ENCODE measurements at regions not wholly inside any gene's neighbourhood (a gene's known extent, or its start where the extent isn't known, plus 50 kb on each side); places are given as distances from the start of the nearest gene placed in this dataset.
A peak's percentile ranks its signal among the peaks of the same experiment; 100 is the strongest.

DNA sequence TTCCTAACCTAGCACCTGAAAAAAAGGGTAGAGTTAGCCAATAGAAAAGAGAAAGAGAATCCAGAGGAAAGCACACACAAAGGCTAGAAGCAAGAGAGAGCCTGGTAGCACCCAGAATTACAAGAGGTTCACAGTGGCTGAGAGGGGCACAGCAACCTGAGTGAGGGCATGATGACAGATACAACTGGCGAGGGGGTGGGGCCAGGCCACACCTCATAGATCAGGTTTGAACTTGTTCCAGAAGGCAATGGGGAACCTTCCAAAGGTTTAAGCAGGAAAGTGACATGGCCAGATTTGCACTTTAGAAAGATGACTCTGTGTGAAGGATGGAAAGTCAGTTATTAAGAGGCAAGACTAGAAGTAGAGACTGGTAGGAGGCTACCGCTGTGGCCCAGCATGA lies 148.0 kb downstream of the TTC32 start:
- H3K4me1 Mint-ChIP-seq: no peaks in the 10 kb centered on the region
- DNase-seq (ENCODE audit: low spot score in 2 of 2): no peak
- no peak for ATAC-seq
- no peaks in the 10 kb centered on the region for H3K9me3 Mint-ChIP-seq
- H3K4me3 Mint-ChIP-seq: no peak overlapping the region
- no peaks in the 10 kb centered on the region for H3K36me3 Mint-ChIP-seq
- no peak overlapping the region for H3K27ac Mint-ChIP-seq

DNA sequence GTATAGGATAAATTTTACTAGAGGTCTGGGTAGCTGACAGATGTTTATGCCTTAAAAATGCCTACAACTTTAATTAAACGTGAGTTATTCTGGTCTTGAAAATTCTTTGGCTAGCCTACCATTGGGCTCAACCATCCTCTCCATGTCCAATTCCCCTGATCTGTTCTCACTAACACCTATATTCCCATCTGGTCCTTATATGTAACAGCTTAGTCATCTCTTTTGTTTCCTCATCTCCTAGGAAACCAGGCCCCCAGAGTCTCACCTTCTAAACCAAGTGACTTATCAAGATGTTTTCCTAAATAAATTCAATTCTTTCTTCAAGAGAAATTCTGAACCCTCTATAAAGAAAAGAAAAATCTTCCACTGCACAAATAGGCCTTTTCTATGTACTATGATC lies 148.5 kb downstream of the TTC32 start:
- H3K4me1 Mint-ChIP-seq: no peaks in the 10 kb centered on the region
- H3K27ac Mint-ChIP-seq: no peak overlapping the region
- H3K9me3 Mint-ChIP-seq: no peaks in the 10 kb centered on the region
- no peaks in the 10 kb centered on the region for H3K36me3 Mint-ChIP-seq
- no peak overlapping the region for H3K4me3 Mint-ChIP-seq
- DNase-seq (ENCODE audit: low spot score in 2 of 2) (no peak), ATAC-seq (no peak)

DNA sequence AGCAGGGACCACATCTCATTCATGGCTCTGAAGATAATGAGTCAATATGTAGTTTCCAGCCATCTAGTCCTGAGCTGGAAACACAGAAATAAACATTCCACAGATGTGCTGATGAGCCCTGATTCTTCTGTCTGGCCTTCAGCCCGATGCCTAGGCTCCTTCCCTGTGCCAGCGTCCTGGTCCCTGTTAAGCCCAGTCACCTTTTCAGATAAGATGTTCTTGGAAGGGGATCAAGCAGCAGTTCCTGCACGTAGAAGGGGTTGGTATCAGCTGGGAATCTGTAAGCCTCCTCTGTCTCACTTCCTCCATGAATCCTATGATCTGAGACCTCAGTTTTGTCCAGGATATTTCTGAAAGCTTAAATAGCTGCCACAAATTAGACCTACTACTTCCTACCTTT lies 149.3 kb downstream of the TTC32 start:
- Mint-ChIP-seq H3K4me3 (no peak overlapping the region), H3K36me3 (no peaks in the 10 kb centered on the region), H3K9me3 (no peaks in the 10 kb centered on the region), H3K27ac (no peak overlapping the region), H3K4me1 (no peaks in the 10 kb centered on the region)
- no peak for DNase-seq (ENCODE audit: low spot score in 2 of 2)
- no peak for ATAC-seq

DNA sequence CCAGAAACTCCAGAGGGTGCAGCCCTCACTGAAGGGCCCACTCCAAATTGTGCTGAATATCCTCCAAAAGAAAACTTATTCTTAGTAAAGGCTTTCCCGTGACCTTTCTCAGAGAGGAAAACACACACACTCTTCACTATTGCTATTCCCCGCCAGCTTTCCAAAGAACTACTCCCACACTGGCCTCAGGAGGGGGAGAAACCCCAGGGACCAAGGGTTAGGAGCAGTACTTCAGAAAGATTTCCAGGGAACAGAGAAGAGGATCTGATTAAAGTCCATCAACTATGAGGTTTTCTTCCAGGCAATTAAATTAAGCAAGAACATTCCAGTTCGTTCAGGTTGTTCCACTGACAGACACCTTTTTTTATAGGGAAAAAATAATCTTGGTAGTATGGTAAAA lies 150.2 kb downstream of the TTC32 start:
- Mint-ChIP-seq H3K36me3 (no peaks in the 10 kb centered on the region), H3K4me1 (no peaks in the 10 kb centered on the region), H3K27ac (no peak overlapping the region), H3K9me3 (no peaks in the 10 kb centered on the region), H3K4me3 (no peak overlapping the region)
- DNase-seq (ENCODE audit: low spot score in 2 of 2) (no peak), ATAC-seq (no peak)

DNA sequence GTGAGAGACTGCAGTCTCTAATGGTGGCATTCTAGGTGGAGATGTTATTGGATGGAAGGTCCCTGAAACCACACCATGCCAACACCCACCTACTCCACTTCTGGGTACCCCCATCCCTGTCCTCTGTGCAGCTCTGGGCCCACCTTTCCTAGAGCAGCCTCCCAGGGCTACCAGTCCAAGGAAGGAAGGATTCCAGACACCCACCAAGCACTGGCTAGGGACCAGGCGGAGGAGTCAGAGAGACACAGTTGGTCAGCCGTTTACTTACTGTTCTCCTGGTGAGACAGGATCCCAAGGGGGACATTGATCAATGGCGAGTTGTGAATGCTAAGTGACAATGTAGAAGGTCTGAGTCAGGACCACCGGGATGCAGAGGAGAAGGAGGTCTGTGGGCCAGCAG lies 151.6 kb downstream of the TTC32 start:
- H3K27ac Mint-ChIP-seq: no peak overlapping the region
- H3K4me1 Mint-ChIP-seq: no peaks in the 10 kb centered on the region
- H3K36me3 Mint-ChIP-seq: no peaks in the 10 kb centered on the region
- no peak for DNase-seq (ENCODE audit: low spot score in 2 of 2)
- no peak for ATAC-seq
- no peaks in the 10 kb centered on the region for H3K9me3 Mint-ChIP-seq
- no peak overlapping the region for H3K4me3 Mint-ChIP-seq

DNA sequence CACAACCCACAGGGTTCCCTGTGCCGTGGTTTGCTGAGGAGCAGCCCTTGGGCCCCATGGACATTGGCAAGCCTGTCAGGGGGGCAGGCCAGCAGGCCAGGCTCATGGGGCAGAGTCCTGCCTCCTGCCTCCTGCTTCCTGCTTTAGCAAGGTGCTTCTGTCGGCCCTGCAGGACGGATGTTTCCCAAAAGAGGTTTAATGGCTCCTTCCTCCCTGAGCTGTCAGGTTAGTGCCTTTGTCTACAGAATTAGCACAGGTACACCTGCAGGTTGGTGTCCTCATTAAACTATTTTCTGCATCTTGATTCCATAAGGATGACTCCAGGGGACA lies 152.3 kb downstream of the TTC32 start:
- H3K4me3 Mint-ChIP-seq: no peak overlapping the region
- DNase-seq (ENCODE audit: low spot score in 2 of 2): no peak
- no peak overlapping the region for H3K27ac Mint-ChIP-seq

DNA sequence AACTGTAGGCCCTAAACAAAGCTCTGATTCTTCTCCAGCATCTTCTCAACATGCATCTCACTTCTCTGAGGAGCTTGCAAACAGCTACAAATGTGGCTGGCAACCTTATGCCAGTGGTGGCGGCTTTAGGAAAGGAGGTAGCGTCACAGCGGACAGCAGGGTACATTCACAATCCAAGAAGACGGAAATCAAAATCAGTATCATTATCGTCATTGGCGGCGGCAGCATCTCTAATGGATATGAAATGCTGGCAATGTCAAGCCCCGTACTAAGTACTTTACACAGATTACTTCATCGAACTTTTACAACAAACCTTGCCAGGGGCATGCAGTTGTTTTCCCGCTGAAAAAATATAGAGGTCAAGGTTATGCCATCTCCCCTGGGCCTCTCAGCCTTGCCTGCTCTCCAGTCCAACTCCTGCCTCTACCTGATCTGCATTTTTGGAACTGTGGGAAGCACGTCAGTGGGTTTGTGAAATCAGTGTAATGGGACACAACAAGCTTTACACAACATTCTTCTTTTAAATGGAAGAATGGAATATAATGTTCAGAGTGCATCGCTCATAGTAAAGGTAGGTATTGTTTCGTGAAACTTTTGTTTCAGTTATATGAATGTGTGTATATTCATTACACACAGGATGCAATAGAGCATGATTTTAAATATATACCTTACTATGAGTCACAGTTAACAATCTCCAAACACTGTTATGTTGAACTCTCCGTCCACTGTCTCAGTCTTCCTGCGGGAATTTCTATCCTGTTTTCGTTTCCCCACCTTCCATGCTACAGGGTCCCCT lies 152.9 kb downstream of the TTC32 start:
- no peaks in the 10 kb centered on the region for H3K36me3 Mint-ChIP-seq
- H3K4me3 Mint-ChIP-seq: no peak overlapping the region
- H3K4me1 Mint-ChIP-seq: no peaks in the 10 kb centered on the region

More for the DNA sequence above, 152.3 kb downstream of the TTC32 start:
- ATAC-seq: no peak
- Mint-ChIP-seq H3K4me1 (no peaks in the 10 kb centered on the region), H3K36me3 (no peaks in the 10 kb centered on the region), H3K9me3 (no peaks in the 10 kb centered on the region)

DNA sequence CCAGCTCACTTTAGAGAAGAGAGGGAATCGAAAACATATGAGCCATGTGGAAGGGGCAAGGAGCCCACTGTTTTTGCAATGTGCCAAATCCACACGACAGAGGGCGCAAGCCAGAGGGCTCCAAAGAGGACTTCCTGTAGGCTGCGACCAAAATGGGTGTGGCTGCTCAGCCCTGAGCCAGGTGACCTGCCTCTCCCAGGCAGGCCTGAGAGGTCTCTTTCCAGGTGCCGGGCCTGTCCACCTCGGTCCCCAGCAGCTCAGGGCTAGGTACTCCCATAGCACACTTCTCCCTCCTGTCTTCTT lies 153.8 kb downstream of the TTC32 start:
- ATAC-seq: no peak
- H3K4me1 Mint-ChIP-seq: no peaks in the 10 kb centered on the region
- no peak for DNase-seq (ENCODE audit: low spot score in 2 of 2)
- no peak overlapping the region for H3K4me3 Mint-ChIP-seq
- no peak overlapping the region for H3K27ac Mint-ChIP-seq
- H3K36me3 Mint-ChIP-seq: no peaks in the 10 kb centered on the region
- no peaks in the 10 kb centered on the region for H3K9me3 Mint-ChIP-seq

More for the DNA sequence above, 152.9 kb downstream of the TTC32 start:
- ATAC-seq: no peak
- Mint-ChIP-seq H3K27ac (no peak overlapping the region), H3K9me3 (no peaks in the 10 kb centered on the region)
- no peak for DNase-seq (ENCODE audit: low spot score in 2 of 2)

DNA sequence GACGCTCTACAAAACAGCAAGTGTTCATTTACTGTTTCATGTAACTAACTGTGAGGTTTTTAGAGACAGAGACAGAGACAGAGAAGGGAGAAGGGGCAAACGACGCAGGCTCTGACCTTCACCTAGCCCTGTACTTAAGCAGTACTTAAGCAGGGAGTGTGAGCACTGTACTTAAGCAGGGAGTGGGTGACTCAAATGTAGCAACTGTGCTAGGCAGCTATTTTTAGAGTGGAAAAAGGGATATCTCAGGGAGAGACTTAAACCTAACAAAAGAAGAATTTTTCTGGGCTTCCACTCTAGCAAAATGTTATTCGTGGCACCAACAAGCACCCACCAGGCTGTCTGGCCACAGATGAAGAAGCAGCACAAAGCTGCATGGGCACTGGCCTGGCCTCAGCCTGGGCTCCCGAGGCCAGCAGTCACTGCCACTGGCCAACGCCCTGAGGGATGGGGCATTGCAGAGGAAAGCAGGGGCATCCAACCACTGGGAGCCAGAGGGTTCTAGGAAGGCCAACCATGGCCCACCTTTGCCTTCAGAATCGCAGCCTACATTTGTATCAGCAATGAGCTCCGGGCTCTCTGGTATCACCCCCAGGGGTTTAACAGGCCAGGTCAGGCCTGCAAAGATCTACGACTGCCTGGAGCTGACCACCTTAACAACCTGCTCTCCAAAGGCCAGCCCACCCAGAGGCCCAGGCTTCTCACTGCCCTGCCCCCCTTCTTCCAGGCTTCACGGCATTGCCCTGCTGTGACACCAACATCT lies 154.3 kb downstream of the TTC32 start:
- DNase-seq (ENCODE audit: low spot score in 2 of 2) (no peak), ATAC-seq (no peak)
- no peak overlapping the region for H3K4me3 Mint-ChIP-seq
- no peaks in the 10 kb centered on the region for H3K4me1 Mint-ChIP-seq
- H3K36me3 Mint-ChIP-seq: no peaks in the 10 kb centered on the region
- H3K27ac Mint-ChIP-seq: no peak overlapping the region
- H3K9me3 Mint-ChIP-seq: no peaks in the 10 kb centered on the region

DNA sequence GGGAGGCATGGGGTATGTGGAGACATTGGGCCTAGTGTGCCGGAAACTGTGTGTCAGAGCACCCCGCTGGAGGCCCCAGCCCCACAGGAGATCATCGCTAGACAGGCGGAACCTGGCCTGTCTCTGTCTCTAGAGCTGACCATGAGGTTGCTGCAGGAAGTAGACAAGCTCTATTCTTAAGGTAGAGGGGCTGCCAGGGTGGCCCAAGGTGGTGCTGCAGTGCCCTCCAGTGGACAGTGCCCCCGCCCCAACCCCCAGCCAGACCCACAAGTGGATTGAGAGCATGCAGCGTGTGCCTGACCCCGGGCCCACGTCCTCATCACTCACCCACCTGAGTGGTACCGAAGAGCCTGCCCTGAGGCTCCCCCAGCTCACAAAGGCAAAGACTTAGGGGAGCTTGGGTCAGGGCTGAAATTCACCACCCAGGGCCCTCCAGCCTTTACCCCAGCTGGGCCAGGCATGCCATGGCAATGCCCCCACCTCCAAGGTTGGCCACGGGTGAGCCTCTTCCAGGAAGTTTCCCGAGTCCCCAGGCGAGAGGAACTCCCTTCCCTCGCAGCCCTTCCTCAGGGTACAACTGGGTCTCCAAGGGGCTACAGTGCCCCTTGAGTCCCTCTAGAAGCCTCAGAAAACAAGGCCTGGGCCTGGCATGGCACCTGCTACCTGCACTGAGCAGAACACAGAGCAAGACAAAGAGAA lies 155.0 kb downstream of the TTC32 start:
- Mint-ChIP-seq H3K27ac (no peak overlapping the region), H3K4me3 (no peak overlapping the region), H3K4me1 (no peaks in the 10 kb centered on the region), H3K9me3 (no peaks in the 10 kb centered on the region), H3K36me3 (no peaks in the 10 kb centered on the region)
- peak; percentile 5 for ATAC-seq
- DNase-seq (ENCODE audit: low spot score in 2 of 2): no peak

DNA sequence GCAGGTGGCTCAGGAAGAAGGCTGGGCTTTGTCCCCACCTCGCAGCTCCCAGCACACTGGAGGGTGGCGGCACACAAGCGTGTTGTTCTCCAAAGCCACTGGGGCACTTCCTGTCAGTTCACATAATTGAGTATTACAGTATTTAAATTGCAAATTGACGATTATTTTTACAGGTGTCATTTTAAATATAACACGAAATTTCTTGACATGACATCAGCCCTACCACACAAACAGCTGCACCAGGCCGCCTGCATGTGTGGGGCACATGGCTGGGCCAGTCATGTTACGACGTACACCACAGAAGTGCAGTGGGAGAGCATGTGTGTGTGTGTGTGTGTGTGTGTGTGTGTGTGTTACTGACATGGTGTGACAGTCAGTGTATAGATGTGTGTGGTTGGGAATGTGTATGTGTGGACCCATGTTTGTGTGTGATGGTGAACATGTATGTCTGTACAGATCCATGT lies 155.6 kb downstream of the TTC32 start:
- peak; percentile 3 for ATAC-seq
- H3K4me1 Mint-ChIP-seq: no peaks in the 10 kb centered on the region
- DNase-seq (ENCODE audit: low spot score in 2 of 2): no peak
- no peaks in the 10 kb centered on the region for H3K9me3 Mint-ChIP-seq
- H3K27ac Mint-ChIP-seq: no peak overlapping the region
- H3K4me3 Mint-ChIP-seq: no peak overlapping the region
- H3K36me3 Mint-ChIP-seq: no peaks in the 10 kb centered on the region

DNA sequence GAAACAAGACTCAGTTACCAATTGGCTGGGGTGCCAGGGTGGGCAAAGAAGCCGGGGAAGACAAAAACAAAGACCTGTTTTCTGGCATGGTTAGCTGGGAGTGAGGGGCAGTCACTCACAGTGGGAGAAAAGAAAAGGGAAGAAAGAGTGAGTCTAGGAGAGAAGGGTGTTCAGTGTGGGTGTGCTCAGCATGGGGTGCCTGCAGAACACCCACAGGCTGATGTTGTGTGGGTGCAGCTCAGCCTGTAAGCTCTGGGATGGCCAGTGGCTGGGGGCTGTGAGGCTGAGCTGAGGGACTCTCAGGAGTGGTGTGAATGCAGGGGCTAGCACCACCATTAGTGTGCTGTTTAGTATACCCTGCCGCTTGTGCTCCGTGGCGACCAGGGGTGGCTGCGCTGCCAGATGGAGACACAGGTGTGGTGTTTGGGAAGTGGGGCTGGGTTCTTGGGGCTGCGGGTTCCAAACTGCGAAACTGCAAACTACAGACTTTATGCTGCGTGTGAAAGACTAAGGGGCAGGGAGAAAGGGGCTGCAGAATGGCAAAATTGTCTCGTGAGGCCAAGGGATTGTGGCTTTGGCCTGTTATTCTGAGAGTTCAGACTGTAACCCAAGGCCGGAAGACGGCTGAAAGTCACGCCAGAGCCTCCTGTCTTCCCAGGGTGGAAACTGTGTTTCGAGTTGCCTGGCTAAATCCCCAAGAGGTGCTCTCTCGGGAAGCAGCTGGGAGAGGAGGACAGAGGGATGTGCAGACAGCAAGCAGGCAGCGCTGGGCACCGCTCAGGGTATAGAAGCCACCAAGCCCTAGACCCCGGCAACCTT lies 156.3 kb downstream of the TTC32 start:
- Mint-ChIP-seq H3K36me3 (no peaks in the 10 kb centered on the region), H3K4me3 (no peak overlapping the region)
- no peak for ATAC-seq

DNA sequence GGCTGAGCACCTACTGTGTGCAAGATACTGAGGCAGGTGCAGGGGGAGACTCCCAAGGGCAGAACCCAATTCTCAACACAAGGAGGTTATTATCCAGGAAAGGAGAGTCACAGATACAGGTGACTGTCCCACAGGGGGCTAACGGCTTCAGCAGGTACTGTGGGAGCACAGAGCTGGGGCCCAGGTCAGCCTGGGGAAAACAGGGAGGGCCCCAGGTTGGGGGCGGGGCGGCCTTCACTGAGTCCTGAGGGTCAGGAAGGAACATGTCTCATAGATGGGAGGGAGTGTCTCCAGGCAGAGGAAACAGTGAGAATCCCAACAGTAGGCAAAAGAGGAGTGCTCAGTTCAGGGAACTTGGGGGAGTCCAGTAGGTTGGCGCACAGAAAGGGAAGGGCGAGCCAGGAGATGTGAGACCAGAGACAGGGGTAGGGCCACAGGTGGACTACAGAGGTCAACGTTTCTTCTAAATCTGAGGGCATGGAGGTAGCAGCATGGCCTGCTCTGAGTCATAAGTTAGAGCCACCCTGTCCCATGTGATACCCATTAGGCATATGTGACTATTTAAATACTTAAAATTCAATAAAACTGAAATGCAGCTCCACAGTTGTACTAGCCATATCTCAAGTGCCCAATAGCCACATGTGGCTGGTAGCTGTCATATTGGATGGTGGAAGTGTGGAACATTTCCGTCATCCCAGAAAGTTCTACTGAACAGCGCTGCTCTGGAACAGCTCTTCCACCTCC lies 157.2 kb downstream of the TTC32 start:
- Mint-ChIP-seq H3K4me1 (no peaks in the 10 kb centered on the region), H3K9me3 (no peaks in the 10 kb centered on the region), H3K4me3 (no peak overlapping the region), H3K36me3 (no peaks in the 10 kb centered on the region), H3K27ac (no peak overlapping the region)
- no peak for DNase-seq (ENCODE audit: low spot score in 2 of 2)
- ATAC-seq: no peak

More for the DNA sequence above, 156.3 kb downstream of the TTC32 start:
- no peaks in the 10 kb centered on the region for H3K9me3 Mint-ChIP-seq
- no peaks in the 10 kb centered on the region for H3K4me1 Mint-ChIP-seq
- no peak for DNase-seq (ENCODE audit: low spot score in 2 of 2)
- no peak overlapping the region for H3K27ac Mint-ChIP-seq

DNA sequence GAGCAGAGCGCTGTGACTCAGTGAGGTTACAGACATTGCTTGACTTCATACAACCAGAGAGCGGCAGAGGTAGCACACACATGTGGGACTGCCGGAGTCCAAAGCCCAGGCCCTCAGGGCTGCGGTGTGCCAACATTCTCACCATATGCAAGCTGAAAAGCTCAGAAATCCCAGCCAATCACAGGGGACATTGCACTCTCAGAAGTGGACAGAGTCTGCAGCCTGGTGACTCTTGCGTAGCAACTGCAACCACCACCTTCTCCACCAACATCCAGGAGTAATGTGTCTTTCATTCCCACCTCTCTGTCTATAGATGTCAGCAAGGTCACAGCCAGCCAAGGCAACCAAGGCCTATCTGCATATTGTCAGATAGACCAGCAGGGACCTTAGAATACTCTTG lies 158.1 kb downstream of the TTC32 start:
- no peaks in the 10 kb centered on the region for H3K36me3 Mint-ChIP-seq
- no peak overlapping the region for H3K27ac Mint-ChIP-seq
- ATAC-seq: no peak
- no peaks in the 10 kb centered on the region for H3K4me1 Mint-ChIP-seq
- no peak overlapping the region for H3K4me3 Mint-ChIP-seq
- H3K9me3 Mint-ChIP-seq: no peaks in the 10 kb centered on the region
- no peak for DNase-seq (ENCODE audit: low spot score in 2 of 2)

DNA sequence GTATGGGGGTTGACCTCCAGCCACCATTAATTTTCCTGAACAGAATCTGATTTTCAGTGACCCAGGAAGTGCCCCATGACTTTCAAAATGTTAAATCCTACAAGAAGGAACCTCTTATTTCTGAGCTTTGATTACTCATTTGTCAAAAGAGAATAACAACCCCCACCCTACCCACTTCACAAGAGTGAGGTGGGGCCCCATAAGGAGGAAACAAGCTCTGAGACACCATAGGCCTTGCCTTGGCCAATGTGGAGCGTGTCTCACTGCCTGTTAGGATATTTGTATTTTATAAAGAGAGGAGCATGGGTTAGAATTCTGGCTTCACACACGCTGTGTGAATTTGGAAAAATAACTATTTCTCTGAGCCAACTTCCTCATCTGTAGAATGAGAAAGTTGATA lies 158.9 kb downstream of the TTC32 start:
- Mint-ChIP-seq H3K4me3 (no peak overlapping the region), H3K9me3 (no peaks in the 10 kb centered on the region), H3K4me1 (no peaks in the 10 kb centered on the region), H3K36me3 (no peaks in the 10 kb centered on the region), H3K27ac (no peak overlapping the region)
- ATAC-seq: no peak
- no peak for DNase-seq (ENCODE audit: low spot score in 2 of 2)

Data from stimulated activated effector memory CD8-positive, alpha-beta T cell treated with anti-CD3 and anti-CD28 coated beads, Interleukin-12 subunit alpha, Interleukin-12 subunit beta, amount 100 ng/mL, for 72 hours (primary cell).